ENCODE measurements at regions not wholly inside any gene's neighbourhood (a gene's known extent, or its start where the extent isn't known, plus 50 kb on each side); places are given as distances from the start of the nearest gene placed in this dataset.

- TF ChIP-seq FOXP2 (optimal IDR thresholded peaks at IDR 0.05; ENCODE audit: borderline replicate concordance, extremely low read depth, extremely low read length, insufficient read depth), result no peak
- TF ChIP-seq REST (IDR thresholded peaks at IDR 0.05; ENCODE audit: insufficient read depth in 1 of 2, low read depth in 2 of 2, low read length in 2 of 2), result no peak
- no peak for TF ChIP-seq TAF1 (IDR thresholded peaks at IDR 0.05; ENCODE audit: borderline replicate concordance, insufficient read depth, low read length)
- TF ChIP-seq SIN3A (IDR thresholded peaks at IDR 0.05; ENCODE audit: borderline replicate concordance, insufficient read depth, low read length), result no peak
- no peak for TF ChIP-seq POLR2AphosphoS5 (IDR thresholded peaks at IDR 0.05; ENCODE audit: low read depth, low read length)
These were observed 715.1 kb downstream of the TYW1 start for GRCh38 chr7:67711706-67712105.

DNA sequence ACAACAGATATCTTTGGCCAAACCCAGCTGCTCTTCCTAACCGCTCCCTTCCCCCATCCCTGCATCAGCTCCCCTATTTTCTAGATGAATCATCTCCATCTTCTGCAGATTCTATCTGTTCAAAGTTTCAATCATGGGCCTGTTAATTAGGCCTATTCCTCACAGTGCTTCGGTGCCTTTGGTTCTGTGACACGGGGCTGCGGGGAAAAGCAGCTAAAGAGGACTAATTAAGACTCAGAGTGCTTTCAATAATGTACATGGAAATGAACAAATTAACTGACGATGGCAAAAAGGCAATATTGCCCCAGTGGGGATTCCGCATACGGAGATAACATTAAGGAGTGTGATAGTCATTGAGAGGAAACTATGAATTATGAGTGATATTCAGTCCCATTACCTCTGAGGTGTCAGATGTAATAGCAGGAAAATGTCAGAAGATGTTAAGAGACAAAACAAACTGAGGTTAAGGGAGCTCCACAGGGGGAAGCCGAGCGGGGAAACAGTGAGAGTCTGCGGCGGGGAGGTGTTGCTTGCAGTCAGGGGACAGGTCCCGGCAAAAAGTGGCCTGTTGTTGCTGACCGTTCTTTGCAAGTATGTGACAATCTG lies 716.9 kb downstream of the TYW1 start:
- TF ChIP-seq TAF1 (IDR thresholded peaks at IDR 0.05; ENCODE audit: borderline replicate concordance, insufficient read depth, low read length) (no peak), FOXP2 (optimal IDR thresholded peaks at IDR 0.05; ENCODE audit: borderline replicate concordance, extremely low read depth, extremely low read length, insufficient read depth) (no peak), POLR2AphosphoS5 (IDR thresholded peaks at IDR 0.05; ENCODE audit: low read depth, low read length) (no peak), REST (IDR thresholded peaks at IDR 0.05; ENCODE audit: insufficient read depth in 1 of 2, low read depth in 2 of 2, low read length in 2 of 2) (no peak)

DNA sequence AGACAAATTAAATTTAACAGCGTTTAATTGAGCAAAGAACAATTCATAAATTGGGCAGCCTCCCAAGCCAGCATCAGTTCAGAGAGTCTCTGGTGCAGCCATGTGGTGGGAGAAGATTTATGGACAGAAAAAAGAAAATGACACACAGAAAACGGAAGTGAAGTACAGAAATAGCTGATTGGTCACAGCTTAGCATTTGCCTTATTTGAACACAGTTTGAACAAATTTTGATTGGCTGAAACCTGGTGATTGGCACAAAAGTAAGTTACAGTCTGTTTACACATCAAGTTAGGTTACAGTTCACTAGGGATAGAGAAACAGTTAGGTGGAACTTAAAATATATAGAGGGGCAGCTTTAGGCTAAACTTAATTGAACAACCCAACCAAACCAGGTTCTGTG lies 720.1 kb downstream of the TYW1 start:
- TF ChIP-seq REST (IDR thresholded peaks at IDR 0.05; ENCODE audit: insufficient read depth in 1 of 2, low read depth in 2 of 2, low read length in 2 of 2) (no peak), POLR2AphosphoS5 (IDR thresholded peaks at IDR 0.05; ENCODE audit: low read depth, low read length) (no peak), TAF1 (IDR thresholded peaks at IDR 0.05; ENCODE audit: borderline replicate concordance, insufficient read depth, low read length) (no peak)

DNA sequence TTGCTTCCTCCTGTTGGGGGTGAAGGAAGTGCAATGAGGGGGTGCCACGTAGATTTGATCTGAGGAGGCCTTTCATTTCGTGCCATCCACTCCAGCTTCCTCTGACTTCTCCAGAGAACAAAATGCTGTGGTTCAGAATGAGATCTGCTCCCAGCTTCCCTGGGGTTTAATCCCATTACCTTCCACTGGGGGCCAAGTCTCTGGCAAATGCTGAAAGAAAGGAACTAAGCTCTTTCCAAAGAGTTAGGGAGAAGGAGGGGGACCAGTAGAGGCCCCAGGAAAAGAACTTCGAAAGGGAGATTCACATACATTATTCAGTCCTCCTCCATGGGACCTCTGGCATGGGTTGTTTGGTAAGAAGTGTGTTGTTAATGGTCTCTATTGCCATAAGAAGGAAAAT lies 727.0 kb downstream of the TYW1 start:
- TF ChIP-seq SIN3A (IDR thresholded peaks at IDR 0.05; ENCODE audit: borderline replicate concordance, insufficient read depth, low read length) (no peak), TAF1 (IDR thresholded peaks at IDR 0.05; ENCODE audit: borderline replicate concordance, insufficient read depth, low read length) (no peak), REST (IDR thresholded peaks at IDR 0.05; ENCODE audit: insufficient read depth in 1 of 2, low read depth in 2 of 2, low read length in 2 of 2) (no peak), POLR2AphosphoS5 (IDR thresholded peaks at IDR 0.05; ENCODE audit: low read depth, low read length) (no peak), FOXP2 (optimal IDR thresholded peaks at IDR 0.05; ENCODE audit: borderline replicate concordance, extremely low read depth, extremely low read length, insufficient read depth) (no peak)

GRCh38 chr7:67724435-67724834 lies 727.8 kb downstream of the TYW1 start:
- no peak for TF ChIP-seq REST (IDR thresholded peaks at IDR 0.05; ENCODE audit: insufficient read depth in 1 of 2, low read depth in 2 of 2, low read length in 2 of 2)
- TF ChIP-seq FOXP2 (optimal IDR thresholded peaks at IDR 0.05; ENCODE audit: borderline replicate concordance, extremely low read depth, extremely low read length, insufficient read depth), result no peak
- no peak for TF ChIP-seq TAF1 (IDR thresholded peaks at IDR 0.05; ENCODE audit: borderline replicate concordance, insufficient read depth, low read length)
- TF ChIP-seq SIN3A (IDR thresholded peaks at IDR 0.05; ENCODE audit: borderline replicate concordance, insufficient read depth, low read length), result no peak
- no peak for TF ChIP-seq POLR2AphosphoS5 (IDR thresholded peaks at IDR 0.05; ENCODE audit: low read depth, low read length)

Measured in PFSK-1 (cell line).